DMS53 (cell line): ENCODE measurements at regions not wholly inside any gene's neighbourhood (a gene's known extent, or its start where the extent isn't known, plus 50 kb on each side); places are given as distances from the start of the nearest gene placed in this dataset.
"Not testable (repeated sequence)": the region's sequence is repeated elsewhere in the genome, so short reads cannot be mapped to it uniquely, and the experiment has no call there.

Experiments used
- DNase-seq: peaks from one replicate; lab custom pipeline; 2025; lab: John Stamatoyannopoulos, UW

- no peak for DNase-seq
Measured at GRCh38 chr3:88954853-88955252, 152.6 kb upstream of the EPHA3 start.

- no peak for DNase-seq
Measured at GRCh38 chr3:88955274-88955673, 152.1 kb upstream of the EPHA3 start.

DNA sequence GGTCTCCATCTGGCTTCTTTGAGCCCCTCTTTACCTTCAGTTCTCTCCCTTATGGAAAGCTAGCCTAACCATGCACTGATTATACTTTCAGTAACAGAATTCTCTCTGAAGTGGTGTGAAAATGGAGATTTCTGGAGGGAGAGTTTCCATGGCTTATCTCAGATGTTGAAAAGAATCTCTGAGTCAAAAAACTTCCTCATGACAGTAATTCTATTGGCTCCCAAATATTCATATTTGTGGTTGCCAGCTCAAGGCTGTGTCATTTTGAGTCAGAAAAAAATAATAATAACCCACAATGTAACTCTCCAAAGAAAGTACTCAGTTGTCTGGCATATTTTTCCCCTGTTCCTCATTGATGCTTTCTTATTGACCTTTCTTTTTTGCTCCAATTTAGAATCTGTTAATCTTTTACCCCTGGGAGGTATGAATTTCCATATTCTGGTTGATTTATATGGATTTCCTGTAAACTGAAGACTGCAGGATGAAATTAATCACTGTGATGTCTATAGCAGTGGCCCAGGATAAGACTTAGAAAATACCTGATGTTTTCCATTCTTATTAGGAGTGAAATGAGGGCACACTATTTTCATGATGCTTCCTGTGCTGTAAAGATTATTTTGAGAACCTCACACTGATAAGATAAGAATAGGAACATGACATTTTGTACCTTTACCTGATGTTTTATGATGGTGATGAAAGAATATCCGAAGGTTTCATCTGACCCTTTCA lies 149.5 kb upstream of the EPHA3 start:
- no peak for DNase-seq

- no peak for DNase-seq
Measured at GRCh38 chr3:88960019-88960418, 147.4 kb upstream of the EPHA3 start.

GRCh38 chr3:88963003-88963402 lies 144.4 kb upstream of the EPHA3 start:
- DNase-seq, result no peak

- DNase-seq, result no peak
Measured at GRCh38 chr3:88979760-88980159, 127.7 kb upstream of the EPHA3 start.

GRCh38 chr3:88983458-88983857 lies 124.0 kb upstream of the EPHA3 start:
- no peak for DNase-seq

DNA sequence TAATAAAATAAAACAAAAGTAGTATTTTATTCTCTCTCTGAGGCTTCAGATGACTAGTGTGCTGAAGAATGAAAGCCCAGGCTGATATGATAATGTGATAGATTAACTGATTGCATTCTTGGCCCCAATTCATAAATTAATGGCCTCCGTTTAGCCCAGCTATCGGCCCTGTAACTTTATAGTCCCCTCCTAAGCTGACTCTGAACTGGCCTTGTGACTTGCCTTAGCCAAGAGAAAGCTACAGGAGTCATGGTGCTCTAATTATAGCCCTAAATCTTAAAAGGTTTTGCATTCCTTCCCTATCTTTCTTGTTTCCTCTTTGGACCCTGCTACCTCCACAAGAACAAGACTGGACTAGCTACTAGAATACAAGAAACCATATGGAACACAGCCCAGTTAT lies 123.2 kb upstream of the EPHA3 start:
- no peak for DNase-seq

- DNase-seq, result no peak
Measured at GRCh38 chr3:88984832-88985231, 122.6 kb upstream of the EPHA3 start.

- no peak for DNase-seq
Measured at GRCh38 chr3:88985491-88985890, 121.9 kb upstream of the EPHA3 start.

DNA sequence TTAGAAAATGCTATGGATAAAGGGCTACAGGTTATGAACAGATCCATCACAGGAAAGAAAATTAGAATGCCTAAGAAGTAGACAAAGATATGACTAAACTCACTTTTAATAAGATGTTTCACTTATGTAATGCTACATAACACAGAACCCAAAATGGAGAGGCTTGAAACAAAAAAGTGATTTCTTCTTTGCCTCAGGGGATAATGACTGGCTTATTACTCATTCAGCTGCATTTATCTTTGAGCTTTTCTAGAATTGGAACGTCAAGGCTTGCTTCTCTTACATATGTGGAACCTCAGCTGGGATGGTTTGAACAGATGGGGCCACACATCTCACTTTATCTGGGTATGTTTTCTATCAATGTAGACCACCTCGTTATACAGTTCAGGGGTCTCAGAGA lies 120.6 kb upstream of the EPHA3 start:
- DNase-seq, result no peak

- no peak for DNase-seq
Measured at GRCh38 chr3:88987776-88988175, 119.6 kb upstream of the EPHA3 start.

DNA sequence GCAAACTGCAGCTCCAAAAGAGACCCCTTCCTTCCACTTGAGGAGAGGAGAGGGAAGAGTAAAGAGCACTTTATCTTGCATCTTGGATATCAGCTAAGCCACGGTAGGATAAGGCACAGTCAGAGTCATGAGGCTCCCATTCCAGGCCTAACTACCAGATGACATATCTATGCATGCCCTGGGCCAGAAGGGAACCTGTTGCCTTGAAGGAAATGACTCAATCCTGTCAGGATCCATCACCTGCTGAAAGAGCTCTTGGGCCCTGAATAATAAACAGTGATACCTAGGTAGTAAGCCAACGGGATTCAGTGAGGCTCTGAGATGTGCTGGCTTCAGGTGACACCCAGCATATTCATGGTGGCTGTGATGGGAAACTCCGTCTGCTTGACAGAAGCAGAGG lies 118.5 kb upstream of the EPHA3 start:
- DNase-seq, result no peak

- no peak for DNase-seq
Measured at GRCh38 chr3:88991496-88991895, 115.9 kb upstream of the EPHA3 start.

DNA sequence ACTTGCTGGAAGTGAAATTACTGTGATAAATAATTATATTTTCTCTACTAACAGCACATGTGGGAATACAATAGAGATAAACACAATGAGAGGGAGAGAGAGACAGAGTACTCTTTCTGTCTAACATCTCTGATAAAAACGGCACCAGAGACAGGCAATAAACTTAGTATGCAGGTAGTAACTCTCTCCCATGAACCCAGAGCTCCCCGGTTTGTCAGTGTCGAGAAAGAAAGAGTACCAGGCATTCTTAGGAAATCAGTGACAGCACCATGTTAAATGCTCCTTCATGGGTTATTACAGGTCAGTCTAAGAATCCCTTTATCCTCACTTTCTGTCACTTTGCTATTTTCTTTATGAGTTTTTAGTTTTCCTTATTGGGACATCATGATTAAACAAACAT lies 110.7 kb upstream of the EPHA3 start:
- no peak for DNase-seq

DNA sequence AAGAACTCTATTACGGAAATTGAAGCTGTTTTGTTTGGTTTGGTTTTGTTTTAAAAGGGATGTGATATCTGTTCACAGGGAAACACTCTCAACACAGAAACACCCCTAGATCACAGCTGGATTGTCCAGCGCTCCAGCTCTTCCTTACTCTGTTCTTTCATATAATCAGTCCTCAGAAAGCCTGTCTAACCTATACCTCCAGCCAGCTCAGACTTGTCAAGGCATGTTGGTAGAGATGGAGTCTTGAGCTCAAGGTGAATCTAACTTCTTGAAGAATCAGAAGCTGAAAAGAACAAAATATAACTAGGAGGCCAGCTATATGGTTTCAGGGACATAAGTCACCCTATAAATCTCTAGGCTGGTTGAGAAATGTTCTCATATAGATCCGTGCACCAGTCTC lies 110.2 kb upstream of the EPHA3 start:
- DNase-seq, result no peak

- DNase-seq, result no peak
Measured at GRCh38 chr3:89000886-89001285, 106.5 kb upstream of the EPHA3 start.

DNA sequence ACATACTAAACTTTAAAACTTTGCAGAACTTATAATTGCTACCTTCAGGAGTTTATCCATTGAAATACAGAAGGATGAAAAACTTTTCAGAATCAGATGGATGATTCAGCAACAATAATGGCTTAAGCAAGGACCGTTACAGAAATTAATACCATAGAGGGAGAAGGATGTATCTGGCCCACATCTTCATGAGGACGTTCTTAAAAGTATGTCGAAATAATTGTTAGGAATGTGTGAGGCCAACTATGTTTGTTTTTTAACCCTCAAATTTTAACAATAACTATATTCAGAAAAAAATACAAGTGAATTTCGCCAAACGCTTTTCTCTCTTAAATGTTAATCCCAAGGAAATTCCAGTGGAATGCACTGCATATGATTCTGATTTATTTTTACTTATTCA lies 105.2 kb upstream of the EPHA3 start:
- DNase-seq, result no peak

DNA sequence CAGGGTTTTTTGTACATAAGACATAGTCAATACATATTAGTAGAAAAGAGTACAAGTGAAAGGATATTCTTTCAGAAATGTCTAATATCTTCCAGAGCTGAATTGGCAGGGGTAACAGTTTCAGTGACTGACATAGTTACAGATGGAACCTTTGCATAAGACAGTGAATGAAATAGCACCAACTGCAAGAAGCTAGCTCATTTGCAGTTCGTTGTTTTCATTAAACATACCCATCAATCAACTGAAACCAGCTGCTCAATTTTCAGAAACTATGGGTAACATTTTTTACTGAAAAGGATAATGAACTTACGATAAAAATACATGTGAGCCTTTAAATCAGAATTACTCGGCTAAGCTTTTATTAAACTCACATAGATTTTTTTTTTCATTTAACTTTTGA lies 93.9 kb upstream of the EPHA3 start:
- DNase-seq, result no peak

GRCh38 chr3:89017531-89017930 lies 89.9 kb upstream of the EPHA3 start:
- DNase-seq, result no peak

DNA sequence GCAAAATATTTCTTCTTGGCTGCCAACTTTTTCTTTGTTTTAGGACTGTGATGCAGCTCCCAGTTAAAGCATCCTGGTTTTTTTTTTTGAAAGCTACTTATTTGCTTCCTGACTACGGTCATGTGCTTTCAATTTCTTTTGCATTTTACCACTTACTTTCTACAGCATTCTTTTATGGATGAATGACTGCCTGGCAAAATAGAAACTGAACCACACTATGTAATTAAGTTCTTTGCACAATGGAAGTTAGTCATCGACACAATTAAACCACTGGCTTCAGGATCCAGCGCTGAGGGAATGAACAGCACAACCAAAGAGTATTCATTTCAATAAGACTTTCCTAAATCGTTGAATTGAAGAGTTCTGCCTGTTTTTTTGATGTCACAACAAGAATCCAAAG lies 82.2 kb upstream of the EPHA3 start:
- no peak for DNase-seq

DNA sequence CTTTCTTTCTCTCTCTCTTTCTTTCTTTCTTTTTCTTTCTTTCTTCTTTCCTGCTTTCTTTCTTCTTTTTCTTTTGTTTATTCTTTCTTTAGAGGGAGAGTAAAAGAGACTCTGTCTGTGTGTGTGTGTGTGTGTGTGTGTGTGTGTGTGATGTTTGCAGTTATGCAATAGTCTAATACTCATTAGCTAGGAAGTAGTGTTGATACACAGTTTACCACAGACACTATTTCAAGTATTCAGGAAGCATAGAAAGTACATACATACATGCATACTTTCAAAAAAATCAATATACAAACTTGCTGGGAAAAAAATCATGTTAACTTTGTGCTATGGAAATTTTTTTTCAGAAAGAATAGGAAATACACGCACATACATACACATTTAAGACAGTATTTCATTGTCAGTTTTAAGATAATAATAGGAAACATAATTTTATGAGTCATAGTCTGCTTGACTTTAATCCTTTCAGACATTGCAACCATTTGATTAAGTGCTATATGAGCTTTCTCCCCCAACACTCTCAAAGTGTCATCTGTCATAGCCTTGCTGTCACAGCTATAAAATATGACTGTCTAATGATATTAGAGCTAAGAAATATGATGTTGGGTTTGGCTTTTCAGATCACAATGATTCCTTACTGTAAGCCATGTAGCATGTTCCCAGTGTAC lies 74.9 kb upstream of the EPHA3 start:
- DNase-seq, result no peak

GRCh38 chr3:89034723-89035122 lies 72.7 kb upstream of the EPHA3 start:
- not testable (repeated sequence) for DNase-seq

DNA sequence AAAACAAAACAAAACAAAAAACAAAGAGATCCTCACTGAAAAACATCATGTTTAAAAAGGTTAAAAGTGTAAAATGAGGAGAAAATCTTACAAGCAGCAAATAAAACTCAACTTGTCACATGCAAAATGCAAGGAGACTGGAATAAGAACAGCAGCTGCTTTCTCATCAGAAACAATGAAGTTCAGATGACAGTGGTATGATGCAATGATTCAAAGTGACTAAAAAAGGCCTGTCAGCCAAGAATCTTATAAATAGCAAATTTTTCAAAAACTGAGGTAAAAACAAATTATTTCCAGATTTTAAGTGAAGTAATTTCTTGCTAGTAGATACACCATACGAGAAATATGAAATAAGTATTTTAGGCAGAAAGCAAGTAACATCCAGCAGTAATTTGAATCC lies 68.6 kb upstream of the EPHA3 start:
- no peak for DNase-seq
